ENCODE measurements at regions not wholly inside any gene's neighbourhood (a gene's known extent, or its start where the extent isn't known, plus 50 kb on each side); places are given as distances from the start of the nearest gene placed in this dataset.

GRCh38 chr3:196143708-196144382 lies 62.0 kb upstream of the TFRC start:
- Histone ChIP-seq H2BK20ac (ENCODE audit: low read depth, low read length, poor library complexity, severe bottlenecking) (no peak overlapping the region), H3K27ac (ENCODE audit: insufficient read length, low read depth, low read length) (no peak overlapping the region), H3K4me1 (ENCODE audit: insufficient read depth, low read length) (peaks cover 3% of the 10 kb centered on the region; the same call in 1 of the 2 replicates), H4K91ac (ENCODE audit: insufficient read length, low read depth, low read length) (no peak overlapping the region), H3K4me2 (ENCODE audit: insufficient read depth, insufficient read length, low read length) (no peak overlapping the region), H4K5ac (ENCODE audit: insufficient read length, low read depth, low read length) (no peak overlapping the region), H3K27me3 (ENCODE audit: insufficient read depth, low read length) (no peaks in the 10 kb centered on the region), H4K8ac (replicated peaks; ENCODE audit: insufficient read length, low read depth, low read length) (no peak overlapping the region), H2AFZ (ENCODE audit: low read length) (no peak overlapping the region), H3T11ph (ENCODE audit: low read length) (no peak overlapping the region), H2BK12ac (ENCODE audit: insufficient read length, low read depth, low read length) (no peak overlapping the region), H3K23ac (ENCODE audit: insufficient read length, low read depth, low read length) (no peak overlapping the region), H4K20me1 (ENCODE audit: control insufficient read depth, insufficient read depth, insufficient read length) (no peaks in the 10 kb centered on the region), H2BK15ac (ENCODE audit: low read depth, low read length) (no peak overlapping the region), H3K9ac (ENCODE audit: extremely low read depth, insufficient read length, low read length) (no peak overlapping the region), H3K18ac (ENCODE audit: insufficient read length, low read depth, low read length) (no peak overlapping the region), H3K4ac (ENCODE audit: low read depth, low read length) (no peak overlapping the region), H2BK120ac (ENCODE audit: low read depth, low read length, poor library complexity, severe bottlenecking) (no peak overlapping the region), H2AK5ac (ENCODE audit: insufficient read length, low read length) (no peak overlapping the region), H3K79me1 (ENCODE audit: insufficient read depth, low read depth, low read length, poor library complexity, severe bottlenecking) (no peaks in the 10 kb centered on the region), H2BK5ac (ENCODE audit: insufficient read length, low read length) (no peak overlapping the region), H3K23me2 (ENCODE audit: insufficient read length, low read depth, low read length, poor library complexity, severe bottlenecking) (no peaks in the 10 kb centered on the region), H3K79me2 (ENCODE audit: insufficient read depth, low read length) (no peaks in the 10 kb centered on the region), H3K56ac (ENCODE audit: insufficient read length, low read depth, low read length) (no peak overlapping the region), H3K14ac (ENCODE audit: insufficient read depth, low read length) (no peak overlapping the region), H3K9me3 (ENCODE audit: control insufficient read depth, low read depth, low read length) (no peaks in the 10 kb centered on the region)
- Mint-ChIP-seq H3K9me3 (peaks cover 19 to 20% of the 10 kb centered on the region in 2 experiments), H3K4me1 (peaks cover 22 to 42% of the 10 kb centered on the region in 2 experiments), H3K27me3 (ENCODE audit: low read depth) (no peaks in the 10 kb centered on the region; the same call in 1 of the 2 replicates), H3K4me3 (no peak overlapping the region), H3K36me3 (ENCODE audit: insufficient read depth in 1 of 3, low read depth in 3 of 3) (peaks cover 0 to 13% (median 0%) of the 10 kb centered on the region in 3 experiments; a peak in 3 of 7 replicates), H3K27ac (no peak overlapping the region)
- TF ChIP-seq CTCF (conservative IDR thresholded peaks at IDR 0.05) = no peak
- no peak for DNase-seq
- WGBS (ENCODE audit: extremely low coverage, insufficient read length, low lambda C conversion rate) = no CpG with 5 or more reads among the region's 17 CpGs

All from H9 (cell line).